ENCODE measurements at regions not wholly inside any gene's neighbourhood (a gene's known extent, or its start where the extent isn't known, plus 50 kb on each side); places are given as distances from the start of the nearest gene placed in this dataset.

- TF ChIP-seq CTCF (IDR thresholded peaks at IDR 0.05; ENCODE audit: insufficient read depth, low read depth, low read length) = no peak
- no peak for TF ChIP-seq EZH2 (IDR thresholded peaks at IDR 0.05; ENCODE audit: insufficient read depth, low read length)
Observed at GRCh38 chr17:65359016-65359415, 202.4 kb downstream of the AXIN2 start.

Data from astrocyte (in vitro differentiated cells and primary cell).